DOHH2 (cell line): ENCODE measurements at regions not wholly inside any gene's neighbourhood (a gene's known extent, or its start where the extent isn't known, plus 50 kb on each side); places are given as distances from the start of the nearest gene placed in this dataset.

Experiments
- H3F3A ChIP-seq: fragments of 200-600 bp; sonication (generic), shearing (Covaris generic); 2 replicates; pipeline ENCODE4 v1.6.0; 2016; ENCODE audit warnings: antibody characterized with exemption, mild to moderate bottlenecking; ENCODE audit not compliant: control insufficient read depth, insufficient read depth
- H3K27ac ChIP-seq: fragments of 200-600 bp; sonication (generic); 2 replicates; pipeline ENCODE4 v1.5.1; 2014; ENCODE audit warnings: low read depth, mild to moderate bottlenecking, low read length, moderate library complexity
- H3K27me3 ChIP-seq: fragments of 200-600 bp; sonication (generic); 2 replicates; pipeline ENCODE4 v1.6.1; 2014; ENCODE audit warnings: mild to moderate bottlenecking, low read length, mixed read lengths; ENCODE audit not compliant: control insufficient read depth
- H3K36me3 ChIP-seq: fragments of 200-600 bp; sonication (generic); 2 replicates; pipeline ENCODE4 v1.6.1; 2014; ENCODE audit warnings: mild to moderate bottlenecking, low read length, moderate library complexity, mixed read lengths; ENCODE audit not compliant: control insufficient read depth
- H3K4me1 ChIP-seq: fragments of 200-600 bp; sonication (generic); 2 replicates; pipeline ENCODE4 v1.6.1; 2014; ENCODE audit warnings: mild to moderate bottlenecking, low read length, mixed read lengths; ENCODE audit not compliant: control insufficient read depth
- H3K4me2 ChIP-seq: fragments of 200-600 bp; sonication (generic); 2 replicates; pipeline ENCODE4 v1.6.0; 2014; ENCODE audit warnings: mild to moderate bottlenecking, low read length, moderate library complexity
- H3K4me3 ChIP-seq: fragments of 200-600 bp; sonication (generic); 2 replicates; pipeline ENCODE4 v1.5.1; 2014; ENCODE audit warnings: mild to moderate bottlenecking, low read length, mixed read lengths
- H3K79me2 ChIP-seq: fragments of 200-600 bp; sonication (generic); 2 replicates; pipeline ENCODE4 v1.6.1; 2014; ENCODE audit warnings: mild to moderate bottlenecking, low read length, mixed read lengths; ENCODE audit not compliant: control insufficient read depth
- H3K9me2 ChIP-seq: fragments of 200-600 bp; sonication (generic); replicated peaks from 2 replicates; pipeline ENCODE4 v1.6.1; 2014; ENCODE audit warnings: mild to moderate bottlenecking, low read length, mixed read lengths; ENCODE audit not compliant: control insufficient read depth
- H3K9me3 ChIP-seq: fragments of 200-600 bp; sonication (generic); 2 replicates; pipeline ENCODE4 v1.6.1; 2014; ENCODE audit warnings: antibody characterized with exemption, low read length, mixed read lengths; ENCODE audit not compliant: control insufficient read depth, insufficient read depth
- H4K20me1 ChIP-seq: fragments of 200-600 bp; sonication (generic); 2 replicates; pipeline ENCODE4 v1.6.0; 2014; ENCODE audit warnings: low read depth, mild to moderate bottlenecking, antibody characterized with exemption, low read length, moderate library complexity; ENCODE audit not compliant: control insufficient read depth, insufficient read depth
- CTCF ChIP-seq: fragments of 200-600 bp; sonication (generic); IDR thresholded peaks from one replicate; pipeline ENCODE4 v1.5.1; 2014; ENCODE audit warnings: antibody characterized with exemption, mild to moderate bottlenecking, low read depth, low read length; ENCODE audit not compliant: poor library complexity, severe bottlenecking
- EZH2phosphoT487 ChIP-seq: fragments of 200-600 bp; sonication (generic); IDR thresholded peaks from 2 replicates; pipeline ENCODE4 v1.6.1; 2017; ENCODE audit warnings: borderline replicate concordance, mild to moderate bottlenecking, antibody characterized with exemption, low read length, moderate library complexity, mixed read lengths

GRCh38 chr14:98140862-98141530, 1131.0 kb downstream of the BCL11B start:
- TF ChIP-seq EZH2phosphoT487 (no peak), CTCF (no peak)
- H3K36me3 ChIP-seq = no peaks in the 10 kb centered on the region
- H3K9me2 ChIP-seq = no peaks in the 10 kb centered on the region
- no peaks in the 10 kb centered on the region for H3K79me2 ChIP-seq
- no peaks in the 10 kb centered on the region for H4K20me1 ChIP-seq
- no peaks in the 10 kb centered on the region for H3F3A ChIP-seq
- H3K4me1 ChIP-seq = no peaks in the 10 kb centered on the region
- H3K9me3 ChIP-seq = no peaks in the 10 kb centered on the region
- H3K4me2 ChIP-seq = no peak overlapping the region
- no peak overlapping the region for H3K27ac ChIP-seq
- no peak overlapping the region for H3K4me3 ChIP-seq
- no peaks in the 10 kb centered on the region for H3K27me3 ChIP-seq

GRCh38 chr14:98143566-98143965, 1128.4 kb downstream of the BCL11B start:
- H3K79me2 ChIP-seq = no peaks in the 10 kb centered on the region
- H3K9me2 ChIP-seq = no peaks in the 10 kb centered on the region
- H3K4me1 ChIP-seq = no peaks in the 10 kb centered on the region
- no peaks in the 10 kb centered on the region for H3K27me3 ChIP-seq
- no peaks in the 10 kb centered on the region for H3F3A ChIP-seq
- H3K9me3 ChIP-seq = no peaks in the 10 kb centered on the region
- H3K27ac ChIP-seq = no peak overlapping the region
- no peak overlapping the region for H3K4me3 ChIP-seq
- no peak overlapping the region for H3K4me2 ChIP-seq
- no peaks in the 10 kb centered on the region for H3K36me3 ChIP-seq
- TF ChIP-seq CTCF = no peak
- TF ChIP-seq EZH2phosphoT487 = no peak
- no peaks in the 10 kb centered on the region for H4K20me1 ChIP-seq

GRCh38 chr14:98144964-98145363, 1127.0 kb downstream of the BCL11B start:
- TF ChIP-seq EZH2phosphoT487 = no peak
- no peak for TF ChIP-seq CTCF
- H3K9me2 ChIP-seq = no peaks in the 10 kb centered on the region
- no peaks in the 10 kb centered on the region for H3K9me3 ChIP-seq
- H3K27me3 ChIP-seq = no peaks in the 10 kb centered on the region
- H3K36me3 ChIP-seq = no peaks in the 10 kb centered on the region
- no peaks in the 10 kb centered on the region for H3K79me2 ChIP-seq
- no peaks in the 10 kb centered on the region for H4K20me1 ChIP-seq
- no peaks in the 10 kb centered on the region for H3F3A ChIP-seq
- H3K4me2 ChIP-seq = no peak overlapping the region
- no peak overlapping the region for H3K4me3 ChIP-seq
- H3K4me1 ChIP-seq = no peaks in the 10 kb centered on the region
- no peak overlapping the region for H3K27ac ChIP-seq
